HG02884 (cell line): ENCODE measurements at regions not wholly inside any gene's neighbourhood (a gene's known extent, or its start where the extent isn't known, plus 50 kb on each side); places are given as distances from the start of the nearest gene placed in this dataset.
"Not testable (repeated sequence)": the region's sequence is repeated elsewhere in the genome, so short reads cannot be mapped to it uniquely, and the experiment has no call there.

Experiments used
- ATAC-seq: cut with Tn5 transposase; IDR thresholded peaks from one replicate; pipeline ENCODE4 v1.9.1; 2021; ENCODE audit warnings: mild to moderate bottlenecking, moderate library complexity; ENCODE audit not compliant: unreplicated experiment

DNA sequence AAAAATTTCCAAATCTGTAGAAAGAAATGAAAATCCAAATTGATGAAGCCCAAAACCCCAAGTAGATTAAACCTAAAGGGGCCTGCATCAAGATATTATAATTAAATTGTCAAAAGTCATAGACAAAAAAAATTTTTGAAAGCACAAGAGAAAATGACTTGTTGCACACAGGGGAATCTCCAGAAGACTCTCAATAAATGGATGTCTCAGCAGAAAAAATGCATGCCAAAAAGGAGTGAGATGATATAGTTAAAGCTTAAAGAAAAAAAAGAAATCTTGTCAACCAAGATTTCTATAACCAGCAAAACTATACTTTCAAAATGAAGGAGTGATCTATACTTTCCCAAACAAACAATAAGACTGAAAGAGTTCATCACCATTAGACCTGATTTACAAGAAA, 393.2 kb upstream of the SPAG17 start:
- ATAC-seq: no peak

DNA sequence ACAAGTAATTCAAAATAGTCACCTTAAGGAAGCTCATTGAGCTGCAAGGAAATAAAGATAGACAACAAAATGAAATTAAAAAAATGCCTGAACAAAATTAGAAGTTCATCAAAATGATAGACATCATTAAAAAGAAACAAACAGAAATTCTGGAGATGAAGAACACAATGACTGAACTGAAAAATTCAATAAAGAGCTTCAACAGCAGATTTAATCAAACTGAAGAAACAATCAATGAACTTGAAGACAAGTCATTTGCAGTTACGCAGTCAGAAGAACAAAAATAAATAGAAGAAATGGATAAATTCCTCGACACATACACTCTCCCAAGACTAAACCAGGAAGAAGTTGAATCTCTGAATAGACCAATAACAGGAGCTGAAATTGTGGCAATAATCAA, 390.0 kb upstream of the SPAG17 start:
- no peak for ATAC-seq

DNA sequence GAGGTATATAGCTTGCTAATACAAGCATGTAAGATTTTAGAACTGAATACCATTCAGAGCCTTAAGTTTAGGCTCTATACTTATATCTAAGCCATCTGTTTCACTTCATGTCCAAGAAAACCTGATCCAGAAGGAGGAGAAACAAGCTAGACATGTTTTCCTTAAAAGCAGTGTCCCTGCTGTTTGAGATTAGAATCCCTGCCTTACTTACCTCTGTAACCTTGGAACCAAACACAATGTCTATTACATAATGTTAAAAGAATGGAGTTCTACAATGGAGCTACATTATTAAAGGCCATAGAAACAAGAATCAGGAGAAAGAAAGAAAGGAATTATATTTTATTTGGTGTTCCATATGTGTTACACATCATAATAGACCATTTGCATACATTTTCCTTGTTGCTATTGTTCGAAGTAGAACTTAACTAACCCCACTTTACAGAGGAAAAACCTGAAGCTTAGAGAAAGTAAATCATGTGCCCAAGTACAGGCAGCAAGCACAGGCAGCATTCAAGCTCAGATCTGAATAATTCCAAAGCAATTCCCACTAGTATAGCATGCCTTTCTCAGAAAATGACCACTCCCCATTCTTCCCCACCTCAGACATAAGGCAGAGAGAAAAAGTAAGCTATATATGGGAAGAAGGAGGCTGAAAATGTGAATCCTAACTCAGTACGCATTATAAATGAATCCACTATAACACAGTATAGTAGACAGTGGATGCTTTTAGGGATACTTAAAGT, 380.1 kb upstream of the SPAG17 start:
- ATAC-seq: no peak

DNA sequence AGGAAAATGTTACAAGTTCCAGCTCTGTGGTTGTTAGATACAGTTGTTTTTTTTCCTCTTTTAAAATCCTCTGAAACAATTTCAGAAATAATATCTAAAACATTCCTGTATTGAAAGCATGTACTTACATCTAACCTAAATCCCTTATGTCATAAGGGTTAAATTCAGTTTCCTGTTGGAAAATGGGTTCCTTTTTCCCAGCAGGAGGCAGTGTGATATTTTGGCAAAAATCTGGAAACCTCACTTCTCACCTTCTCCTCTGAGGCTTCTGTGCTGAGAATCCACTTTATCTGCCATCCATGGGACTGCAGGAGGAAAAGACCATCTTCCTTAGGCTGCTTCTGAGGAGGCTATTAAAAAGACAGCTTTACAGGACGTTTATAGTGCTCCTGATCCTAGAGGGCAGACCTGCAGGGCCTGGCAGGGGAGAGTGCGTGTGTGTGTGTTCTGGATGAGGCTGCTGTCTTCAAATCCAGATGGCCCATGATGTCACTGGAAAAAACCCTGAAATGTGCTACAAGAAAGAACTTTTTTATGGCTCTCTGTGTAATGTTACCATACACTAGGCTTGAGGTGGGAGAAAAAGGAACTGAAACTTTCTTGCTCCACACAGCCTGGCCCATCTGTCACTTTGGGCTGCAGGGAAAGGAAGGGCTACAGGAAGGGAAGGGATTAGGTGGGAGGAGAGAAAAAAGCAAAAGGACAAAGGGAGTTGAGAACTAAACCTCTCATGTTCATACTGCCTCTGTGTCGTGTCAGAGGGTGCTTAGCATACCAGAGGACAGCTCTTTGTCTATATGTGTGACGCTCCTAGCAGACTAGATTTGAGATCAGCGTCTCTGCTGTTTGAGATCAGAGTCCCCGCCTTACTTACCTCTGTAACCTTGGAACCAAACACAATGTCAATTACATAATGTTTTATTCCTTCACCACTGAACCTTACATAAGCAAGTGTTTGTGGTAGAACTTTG, 379.2 kb upstream of the SPAG17 start:
- peak; percentile 68 for ATAC-seq

DNA sequence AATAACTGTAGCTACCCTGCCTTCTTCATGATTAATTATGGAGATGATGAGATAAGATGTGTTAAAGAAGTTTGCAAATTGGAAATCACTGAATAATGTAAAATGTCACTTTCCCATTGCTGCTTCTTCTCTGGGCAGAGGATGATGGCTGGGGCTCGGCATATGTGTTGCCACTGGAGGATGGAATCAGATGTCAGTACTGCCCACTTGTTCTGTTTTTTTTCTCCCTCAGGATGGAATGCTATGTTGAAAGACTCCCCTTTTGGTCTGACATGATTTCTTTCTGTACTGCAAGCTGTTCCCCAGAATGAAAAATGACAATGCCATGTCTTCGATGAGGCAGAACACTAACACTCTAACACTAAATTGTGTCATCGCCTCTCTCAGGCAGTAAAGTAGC, 373.9 kb upstream of the SPAG17 start:
- ATAC-seq: no peak

DNA sequence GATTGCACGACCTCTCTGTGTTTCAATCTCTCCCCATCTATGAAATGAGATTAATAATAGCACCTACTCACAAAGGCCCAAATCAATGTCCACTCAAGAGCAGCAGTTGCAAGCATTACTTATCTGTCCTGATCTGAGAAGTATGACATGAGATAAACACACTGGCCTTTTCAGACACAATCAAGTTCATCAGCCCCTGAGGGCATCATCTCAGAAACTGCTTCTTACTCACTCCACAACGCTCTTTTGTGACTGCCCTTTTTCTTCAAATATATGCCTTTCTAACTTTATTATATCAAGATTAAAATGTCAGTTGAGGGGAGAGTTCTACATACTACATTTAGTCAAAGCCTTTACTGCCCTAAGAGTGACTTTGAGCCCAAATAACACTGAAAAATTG, 371.9 kb upstream of the SPAG17 start:
- no peak for ATAC-seq

DNA sequence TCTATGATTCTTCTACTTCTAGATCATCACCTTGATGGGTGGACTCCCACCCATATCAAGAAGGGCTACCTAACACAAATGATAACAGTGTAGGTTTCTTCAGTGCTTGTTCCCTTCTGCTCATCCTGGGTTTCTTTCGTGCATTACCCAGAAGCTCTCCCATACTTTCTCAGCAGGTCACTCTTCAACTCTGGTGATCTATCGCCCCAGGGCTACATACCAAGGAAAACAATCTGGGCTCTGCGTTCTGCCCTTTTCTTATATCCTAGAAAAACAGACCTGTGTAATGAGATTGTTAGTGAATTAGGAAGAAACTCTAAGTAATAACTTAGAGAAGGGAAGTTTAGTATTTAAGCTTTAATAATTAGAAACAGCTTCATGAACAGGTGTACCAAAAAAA, 370.6 kb upstream of the SPAG17 start:
- no peak for ATAC-seq

DNA sequence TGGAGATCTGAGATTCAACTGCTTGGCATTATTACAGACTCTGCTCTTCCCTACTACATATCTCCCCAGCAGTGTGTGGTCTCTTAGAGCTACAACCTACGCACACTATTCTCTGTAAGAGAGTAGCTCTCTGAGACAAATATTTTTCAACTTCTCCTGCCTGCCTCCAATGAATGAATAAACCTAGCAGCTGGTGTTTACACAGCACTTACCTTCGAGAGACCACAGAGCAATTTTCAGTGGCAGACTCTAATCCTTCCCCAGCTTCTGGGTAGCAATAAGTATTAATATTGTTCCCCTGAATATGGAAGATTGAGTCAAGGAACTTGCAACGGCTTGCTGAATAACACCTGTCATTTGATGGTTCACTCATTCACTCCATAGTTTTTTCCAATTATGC, 350.9 kb upstream of the SPAG17 start:
- ATAC-seq: no peak

DNA sequence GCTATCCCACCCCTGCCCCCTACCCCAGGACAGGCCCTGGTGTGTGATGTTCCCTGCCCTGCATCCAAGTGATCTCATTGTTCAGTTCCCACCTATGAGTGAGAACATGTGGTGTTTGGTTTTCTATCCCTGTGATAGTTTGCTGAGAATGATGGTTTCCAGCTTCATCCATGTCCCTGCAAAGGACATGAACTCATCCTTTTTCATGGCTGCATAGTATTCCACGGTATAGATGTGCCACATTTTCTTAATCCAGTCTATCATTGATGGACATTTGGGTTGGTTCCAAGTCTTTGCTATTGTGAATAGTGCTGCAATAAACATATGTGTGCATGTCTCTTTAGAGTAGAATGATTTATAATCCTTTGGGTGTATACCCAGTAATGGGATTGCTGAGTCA, 326.9 kb upstream of the SPAG17 start:
- ATAC-seq: not testable (repeated sequence)

DNA sequence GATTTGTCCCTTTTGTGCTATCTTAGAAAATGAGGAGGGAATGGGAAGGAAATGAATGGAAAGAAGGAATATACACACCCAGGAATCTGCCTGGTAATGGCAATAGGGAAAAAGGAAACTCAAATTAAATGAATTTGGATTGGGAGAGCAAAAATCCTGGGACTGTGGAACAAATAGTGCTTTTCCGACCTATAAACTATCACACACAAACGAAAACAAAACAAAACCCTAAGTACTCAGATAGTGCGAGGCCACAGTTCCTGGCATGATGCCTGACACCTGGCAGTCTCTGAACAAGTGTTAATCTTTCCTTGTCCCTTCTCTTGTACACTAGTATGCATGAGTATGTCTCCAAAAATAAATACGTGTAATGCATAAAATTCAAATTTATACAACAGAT, 319.8 kb upstream of the SPAG17 start:
- no peak for ATAC-seq

DNA sequence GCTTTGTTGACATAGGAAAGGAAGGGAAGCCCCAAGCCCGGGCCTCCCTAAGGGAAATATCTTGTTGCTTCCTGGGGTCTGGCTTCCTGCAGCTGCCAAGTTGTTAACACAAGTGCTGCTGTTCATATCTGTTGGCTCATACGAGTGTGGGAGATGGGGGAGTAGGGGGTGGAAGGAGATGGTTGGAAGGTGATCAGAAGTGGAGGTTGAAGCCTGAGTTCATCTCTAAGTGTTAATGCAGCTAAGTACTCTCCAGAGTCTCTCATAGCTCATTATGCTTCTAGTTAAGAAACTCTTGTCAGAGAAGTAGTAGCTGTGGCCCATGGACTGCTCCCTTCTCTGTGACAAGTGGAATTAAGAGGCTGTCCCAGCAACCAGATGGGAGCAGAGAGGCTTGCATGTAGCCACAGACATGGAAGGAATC, 319.2 kb upstream of the SPAG17 start:
- no peak for ATAC-seq

DNA sequence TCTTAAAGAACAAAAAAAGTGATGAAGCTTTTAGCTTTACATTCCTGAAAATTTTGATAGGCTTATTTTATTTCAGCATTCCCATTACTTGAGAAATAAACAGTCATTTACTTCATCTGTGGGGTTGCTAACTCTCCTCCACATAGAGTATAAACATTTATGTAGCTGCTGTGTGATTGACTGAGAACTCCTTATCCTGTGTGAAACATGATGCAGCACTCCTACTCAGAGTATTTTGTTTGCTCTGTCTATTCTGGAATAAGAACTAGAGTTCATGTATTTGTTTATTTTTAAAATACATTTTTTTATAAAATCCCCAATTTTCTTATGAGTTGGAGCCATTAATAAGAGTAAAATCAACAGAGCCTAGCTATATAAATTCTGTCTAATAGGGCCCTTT, 318.7 kb upstream of the SPAG17 start:
- no peak for ATAC-seq

DNA sequence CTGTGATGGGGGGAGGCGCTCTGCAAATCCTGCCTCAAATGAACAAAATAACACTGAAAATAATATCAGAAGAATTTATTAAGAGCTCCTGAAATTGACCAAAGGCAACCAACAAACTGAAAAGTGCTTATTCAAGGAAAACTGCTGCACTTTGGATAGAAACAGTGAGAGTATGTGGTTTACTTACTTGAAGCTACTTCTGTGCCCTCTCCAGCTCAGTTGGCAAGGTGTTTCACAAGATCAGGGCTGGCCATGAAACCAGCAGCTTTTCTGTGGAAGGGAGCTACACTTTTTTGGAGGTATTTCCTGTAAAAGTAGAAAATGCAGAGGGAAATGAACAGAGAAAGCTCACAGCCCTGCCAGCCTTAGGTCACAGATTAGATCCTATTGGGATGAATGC, 310.0 kb upstream of the SPAG17 start:
- no peak for ATAC-seq

DNA sequence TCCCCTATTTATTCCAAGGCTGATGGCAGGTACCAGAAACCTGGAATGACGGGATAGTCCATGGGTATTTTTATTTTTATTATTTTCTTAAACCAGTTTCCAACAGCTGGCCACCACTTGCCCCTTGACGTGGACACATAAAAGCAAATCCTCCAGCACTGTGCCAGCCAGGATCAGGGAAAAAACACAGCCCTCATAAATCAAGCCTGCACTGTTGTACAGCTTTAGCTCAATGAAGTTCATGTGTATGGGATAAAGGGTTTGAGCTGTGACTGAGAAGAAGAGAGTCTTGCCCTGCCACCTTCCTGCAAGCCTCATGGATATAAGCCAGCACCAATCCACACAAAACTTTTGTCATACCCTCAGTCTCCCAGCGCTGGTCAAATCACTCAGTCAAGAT, 303.8 kb upstream of the SPAG17 start:
- no peak for ATAC-seq

DNA sequence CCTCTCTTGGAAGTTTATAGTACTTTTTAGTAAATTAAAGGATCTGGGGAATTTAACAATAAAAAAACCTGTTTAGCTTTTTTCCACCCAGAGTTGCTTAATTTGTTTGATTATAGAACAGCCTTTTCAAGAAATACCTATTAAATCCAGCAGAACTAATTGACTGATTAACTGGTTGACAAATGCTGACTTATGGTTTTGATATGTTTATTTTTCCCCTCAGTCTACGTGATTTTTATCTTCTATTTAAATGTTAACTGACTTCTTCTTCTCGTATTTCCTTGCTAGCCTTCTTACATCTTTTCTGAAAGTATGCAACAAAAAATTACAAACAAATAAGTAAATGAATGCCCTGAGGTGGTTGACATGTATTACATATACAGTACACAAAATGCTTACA, 302.9 kb upstream of the SPAG17 start:
- ATAC-seq: no peak

DNA sequence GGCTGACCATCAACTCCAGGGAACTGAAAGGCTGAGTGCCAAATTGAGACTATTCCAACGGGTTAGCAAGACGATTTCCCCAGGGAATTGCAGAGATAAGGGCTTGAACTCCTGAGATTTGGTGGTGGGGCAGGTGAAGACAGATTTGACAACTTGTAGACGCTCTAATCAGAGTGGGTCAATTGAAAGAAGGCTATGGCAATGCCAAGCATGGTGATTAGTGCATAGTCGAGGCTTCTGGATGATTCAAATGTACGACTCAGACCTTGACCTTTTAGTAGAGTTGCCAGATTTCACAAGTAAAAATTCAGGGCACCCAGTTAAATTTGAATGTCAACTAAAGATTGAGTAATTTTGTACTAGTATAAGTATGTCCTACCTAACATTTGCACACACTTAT, 302.1 kb upstream of the SPAG17 start:
- ATAC-seq: no peak

DNA sequence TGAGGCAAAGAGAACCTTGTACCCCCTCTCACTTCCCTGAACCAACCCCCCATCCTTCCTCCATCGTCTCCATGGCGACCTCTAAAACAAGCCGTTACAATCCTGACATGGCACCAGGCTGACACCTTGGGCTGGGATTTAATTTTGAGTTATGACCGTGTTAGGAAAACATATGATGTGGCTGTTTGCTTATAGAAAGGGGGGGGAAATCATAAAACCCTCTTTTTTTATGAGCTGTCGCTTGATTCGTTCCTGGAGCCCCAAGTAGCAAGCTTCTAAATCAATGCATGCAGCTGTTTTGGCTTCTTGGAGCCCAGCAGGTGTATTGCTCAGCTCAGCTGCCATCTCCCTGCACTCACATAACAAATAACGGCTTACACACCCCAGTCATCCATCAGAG, 301.2 kb upstream of the SPAG17 start:
- no peak for ATAC-seq

DNA sequence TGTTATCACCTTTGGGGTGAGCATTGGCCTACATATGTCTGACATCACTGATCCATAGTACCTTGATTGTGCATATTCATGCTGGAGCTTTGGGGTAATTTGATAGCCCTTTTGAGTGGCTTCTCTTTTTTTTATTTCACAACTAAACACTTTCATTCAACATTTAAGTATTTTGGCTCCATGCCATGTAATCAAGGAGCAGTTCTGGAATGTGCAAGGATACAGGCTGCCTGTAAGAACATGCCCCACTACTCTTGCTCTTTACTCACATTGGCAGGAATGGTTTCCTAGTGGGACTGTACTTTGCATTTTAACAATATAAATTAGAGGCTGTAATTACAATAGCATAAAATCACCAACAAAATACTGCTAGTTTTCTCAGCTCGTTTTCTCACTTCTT, 300.7 kb upstream of the SPAG17 start:
- ATAC-seq: no peak

DNA sequence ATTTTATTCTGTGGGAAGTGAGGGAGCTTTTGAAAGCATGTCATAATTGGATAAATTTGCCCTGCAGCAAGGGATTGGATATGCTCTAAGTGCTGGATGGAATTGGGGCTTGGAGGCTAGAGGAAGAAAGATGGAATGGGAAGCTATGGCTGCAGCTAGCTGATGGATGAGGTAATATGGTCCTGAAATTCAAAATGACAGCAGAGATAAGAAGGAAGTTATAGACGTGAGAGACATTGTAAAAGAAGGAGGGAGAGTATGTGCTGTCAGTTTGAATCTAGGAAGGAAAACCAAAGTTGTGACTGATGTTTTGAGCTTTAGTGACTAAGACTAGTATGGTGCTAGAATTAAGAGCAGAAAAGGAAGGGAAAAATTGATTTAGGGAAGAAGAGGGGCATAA, 299.9 kb upstream of the SPAG17 start:
- ATAC-seq: no peak

DNA sequence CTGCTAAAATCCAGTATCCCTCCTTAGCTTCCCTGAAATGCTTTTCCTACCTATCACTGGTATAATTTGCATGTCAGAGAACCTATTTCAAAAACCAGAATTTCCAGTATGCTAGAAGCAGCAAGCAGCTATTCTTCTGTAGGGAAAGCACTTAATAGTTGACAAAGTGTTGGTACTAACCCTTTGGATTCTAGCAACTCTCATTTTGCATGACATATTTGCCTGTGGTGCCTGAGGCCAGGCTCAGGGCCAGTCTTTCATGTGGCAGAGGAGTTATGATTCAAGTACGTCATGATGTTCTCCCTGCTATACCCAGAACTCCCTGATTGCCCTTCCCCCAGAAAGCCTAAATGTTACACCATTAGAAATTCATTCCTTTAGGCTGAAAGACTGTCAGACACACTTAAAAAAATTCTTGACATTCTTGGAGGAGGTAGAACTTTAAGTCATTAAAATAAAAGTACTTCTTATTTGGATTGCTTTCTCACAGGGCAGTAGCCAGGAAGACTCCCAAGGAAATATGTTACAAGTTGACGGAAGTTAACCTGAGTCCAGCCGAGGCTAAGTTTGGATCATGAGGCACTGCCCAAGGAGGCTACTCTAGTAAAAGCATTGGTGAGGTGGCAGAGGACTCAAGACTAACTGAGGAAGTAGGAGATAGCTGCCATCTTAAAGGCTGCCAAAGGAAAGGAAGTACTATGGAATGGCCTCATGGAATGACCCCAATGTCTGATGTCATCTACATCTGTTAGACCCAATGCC, 298.4 kb upstream of the SPAG17 start:
- no peak for ATAC-seq

DNA sequence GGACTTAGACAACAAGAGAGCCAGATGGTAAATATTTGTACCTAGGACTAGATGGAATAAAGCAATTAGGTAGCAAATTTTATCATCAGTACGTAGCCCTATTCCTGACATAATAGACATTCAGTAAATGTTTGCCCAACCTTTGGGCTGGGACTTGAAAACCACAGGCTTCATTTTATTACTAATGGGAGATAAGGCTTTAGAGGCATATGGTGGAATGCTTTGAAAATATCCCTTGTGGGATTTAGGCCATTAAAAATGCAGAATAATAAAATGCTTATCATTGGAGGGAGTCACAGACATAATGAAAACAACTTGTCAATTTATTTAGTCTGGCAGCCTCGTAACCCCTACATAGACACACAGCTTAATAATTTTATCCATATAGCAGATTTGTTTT, 296.1 kb upstream of the SPAG17 start:
- no peak for ATAC-seq
